ENCODE measurements at regions not wholly inside any gene's neighbourhood (a gene's known extent, or its start where the extent isn't known, plus 50 kb on each side); places are given as distances from the start of the nearest gene placed in this dataset.

DNA sequence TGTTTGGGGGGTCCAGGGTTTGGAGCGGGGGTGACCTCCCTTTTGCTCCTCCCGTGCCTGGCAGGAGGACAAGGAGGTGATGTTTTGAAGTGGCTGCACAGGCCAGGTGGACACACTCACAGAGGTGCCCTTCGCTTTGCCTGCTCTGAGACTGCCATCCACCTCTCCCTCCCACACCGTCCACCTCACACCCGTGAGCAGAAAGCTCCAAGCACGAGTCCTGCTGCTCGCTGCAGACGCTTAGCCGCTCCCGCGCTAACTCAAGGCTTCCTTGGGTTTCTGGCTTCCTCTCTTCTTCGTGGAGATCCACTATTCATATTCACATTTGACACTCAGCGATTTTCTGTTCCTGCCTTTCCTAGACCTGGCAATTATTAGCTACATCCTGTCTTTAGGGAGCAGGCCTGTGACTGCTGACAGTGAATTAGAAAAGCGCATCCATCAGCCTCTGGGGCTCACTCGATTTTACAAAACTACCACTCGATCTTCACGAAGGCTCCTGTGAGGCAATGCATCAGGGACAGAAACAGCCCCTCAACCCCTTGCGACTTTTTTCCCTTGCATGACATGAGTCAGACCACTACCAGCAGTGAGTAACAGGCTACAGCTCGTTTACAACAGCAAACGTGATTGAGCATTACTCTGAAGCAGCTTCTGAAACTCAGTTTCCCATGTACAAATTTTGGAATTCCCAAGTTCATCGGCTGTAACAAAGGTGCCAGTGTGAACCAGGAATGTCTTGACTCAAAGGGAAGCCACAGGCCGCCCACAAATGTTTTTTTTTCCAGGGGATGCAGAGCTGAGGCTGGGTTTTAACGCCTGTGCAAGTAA, 238.7 kb upstream of the SOX11 start:
- DNase-seq: no peak

GRCh38 chr2:5454051-5454390, 238.2 kb upstream of the SOX11 start:
- DNase-seq: no peak

GRCh38 chr2:5459041-5459440, 233.1 kb upstream of the SOX11 start:
- DNase-seq: no peak

DNA sequence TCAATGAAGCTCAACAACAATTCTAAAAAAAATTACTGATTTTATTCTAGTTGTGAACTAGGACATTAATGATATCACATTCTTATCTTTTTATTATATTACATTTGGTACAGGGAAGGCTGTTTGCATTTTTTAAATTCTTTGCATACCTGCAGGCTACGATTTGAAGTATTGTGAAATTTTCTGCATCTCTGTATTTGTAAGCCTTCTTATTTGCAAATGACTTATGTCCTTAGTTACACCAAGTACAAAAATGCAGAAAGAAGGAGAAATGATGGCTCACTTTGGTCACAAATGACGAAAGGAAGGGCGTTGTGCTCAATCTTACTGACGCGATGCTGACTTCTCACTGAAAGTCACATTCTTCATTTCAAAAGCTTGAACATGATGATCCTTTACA, 227.5 kb upstream of the SOX11 start:
- no peak for DNase-seq

GRCh38 chr2:5465859-5466258, 226.3 kb upstream of the SOX11 start:
- no peak for DNase-seq

- DNase-seq: no peak
Measured at GRCh38 chr2:5467178-5467905, 224.8 kb upstream of the SOX11 start.

- no peak for DNase-seq
Measured at GRCh38 chr2:5472673-5473072, 219.5 kb upstream of the SOX11 start.

DNA sequence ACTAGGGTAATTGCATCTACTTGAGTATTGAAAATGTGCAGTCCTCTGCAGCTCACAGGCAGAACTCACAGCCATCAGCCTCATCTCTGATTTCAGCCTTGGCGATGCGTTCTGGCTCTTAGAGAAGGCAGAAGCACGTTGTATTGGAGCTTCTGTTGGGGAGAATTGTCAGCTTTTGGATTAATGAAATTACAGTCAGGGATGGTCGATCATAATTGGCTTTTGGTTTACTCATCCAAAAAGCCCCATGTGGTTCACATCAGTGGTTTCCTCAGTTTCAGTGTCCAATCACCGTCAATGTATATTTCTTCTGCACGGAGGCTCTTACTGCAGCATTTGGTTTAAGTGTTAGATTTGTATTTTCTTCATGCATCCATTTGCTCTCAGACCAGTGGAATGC, 218.5 kb upstream of the SOX11 start:
- peak; percentile 45 for DNase-seq

- no peak for DNase-seq
Measured at GRCh38 chr2:5474716-5475115, 217.5 kb upstream of the SOX11 start.

DNA sequence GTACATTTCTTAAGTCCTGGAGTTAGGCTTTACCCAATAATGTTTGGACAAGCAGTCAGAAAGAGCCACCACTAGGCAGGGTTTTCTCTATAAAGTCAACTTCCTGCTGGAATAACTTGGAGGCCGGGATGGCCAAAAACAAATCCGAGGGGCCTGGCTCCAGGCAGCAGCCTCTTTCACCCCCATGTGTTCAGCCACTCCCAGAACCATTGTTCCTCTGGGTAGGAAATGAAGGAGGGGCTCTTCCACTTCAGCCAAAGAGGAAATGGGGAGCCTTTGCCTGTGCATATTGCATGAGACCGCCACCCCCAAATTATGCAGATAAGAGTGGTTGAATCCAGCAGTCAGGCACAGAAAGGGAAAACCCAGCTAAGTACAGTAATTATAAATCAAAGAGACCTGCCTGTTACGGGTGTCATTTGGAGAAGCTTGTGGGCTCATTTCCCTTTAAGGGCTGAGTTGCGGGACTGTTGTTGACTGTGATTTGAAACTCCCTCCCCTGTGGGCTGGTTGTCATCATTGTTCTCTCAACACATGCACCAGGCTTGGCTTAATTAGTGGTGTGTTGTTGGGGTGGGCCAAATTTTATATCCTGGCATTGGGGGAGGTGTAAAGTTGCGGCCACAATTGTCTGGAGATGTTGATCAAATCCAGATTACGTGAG, 212.8 kb upstream of the SOX11 start:
- DNase-seq: no peak

DNA sequence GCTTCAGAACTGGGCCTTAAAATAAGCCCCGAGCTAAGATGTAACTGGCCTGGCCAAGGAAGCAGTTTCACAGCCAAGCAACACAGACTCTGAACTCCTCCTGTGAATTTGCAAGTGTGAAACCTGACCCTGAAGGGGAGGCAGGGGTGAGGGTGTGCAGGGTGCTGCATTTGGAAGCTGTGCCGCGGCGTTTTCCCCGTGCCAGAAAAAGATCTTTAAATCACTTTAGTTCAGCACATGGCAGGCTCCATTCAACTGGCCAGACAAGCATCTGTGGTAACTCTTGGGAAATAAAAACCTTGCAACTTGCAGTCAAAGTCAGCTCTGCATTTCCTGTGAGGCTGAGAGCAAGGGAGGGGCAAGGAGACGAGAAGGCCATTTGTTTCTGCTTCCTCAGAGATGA, 209.3 kb upstream of the SOX11 start:
- DNase-seq: peak; percentile 83

- no peak for DNase-seq
Measured at GRCh38 chr2:5484868-5485267, 207.3 kb upstream of the SOX11 start.

- no peak for DNase-seq
Measured at GRCh38 chr2:5491523-5491922, 200.7 kb upstream of the SOX11 start.

DNA sequence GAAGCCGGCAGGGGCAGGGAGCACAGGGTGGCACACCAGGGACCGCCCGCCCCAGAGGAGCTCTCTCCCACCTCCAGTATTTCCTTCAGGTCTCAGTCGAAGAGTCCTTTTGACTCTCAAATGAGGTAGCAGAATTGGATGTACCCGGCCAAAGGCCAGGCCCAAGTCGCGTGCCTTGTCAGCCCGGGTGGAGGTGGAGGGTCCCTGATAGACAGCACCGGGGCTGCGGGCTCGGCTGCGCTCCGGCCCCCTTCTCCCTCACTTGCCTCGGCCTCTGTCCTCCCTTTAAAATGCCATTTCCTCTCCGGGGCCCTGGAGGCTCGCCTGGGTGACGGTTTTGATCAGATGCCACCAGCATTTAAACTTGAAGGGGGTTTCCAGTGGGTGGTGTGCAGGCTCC, 198.9 kb upstream of the SOX11 start:
- DNase-seq: no peak

DNA sequence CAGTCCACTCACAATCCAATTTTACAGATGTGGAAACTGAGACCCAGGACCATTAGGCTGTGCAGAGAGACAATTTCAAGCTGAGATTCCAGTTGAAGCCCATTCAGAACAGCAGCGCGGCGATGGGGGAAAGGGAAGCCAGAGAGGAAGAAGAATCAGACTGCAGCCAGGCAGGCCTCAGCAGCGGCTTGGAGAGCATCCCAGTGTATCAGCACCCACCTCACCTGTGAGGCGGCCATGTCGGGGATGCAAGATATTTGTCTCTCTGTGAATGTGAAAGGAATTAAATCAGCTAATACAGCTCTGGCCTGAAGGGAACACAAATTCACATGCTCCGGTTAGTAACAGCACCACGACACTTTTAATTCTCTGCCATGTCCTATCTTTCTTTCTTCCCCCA, 198.0 kb upstream of the SOX11 start:
- DNase-seq: no peak

GRCh38 chr2:5495586-5495985, 196.6 kb upstream of the SOX11 start:
- DNase-seq: no peak

GRCh38 chr2:5497874-5498273, 194.3 kb upstream of the SOX11 start:
- DNase-seq: no peak

DNA sequence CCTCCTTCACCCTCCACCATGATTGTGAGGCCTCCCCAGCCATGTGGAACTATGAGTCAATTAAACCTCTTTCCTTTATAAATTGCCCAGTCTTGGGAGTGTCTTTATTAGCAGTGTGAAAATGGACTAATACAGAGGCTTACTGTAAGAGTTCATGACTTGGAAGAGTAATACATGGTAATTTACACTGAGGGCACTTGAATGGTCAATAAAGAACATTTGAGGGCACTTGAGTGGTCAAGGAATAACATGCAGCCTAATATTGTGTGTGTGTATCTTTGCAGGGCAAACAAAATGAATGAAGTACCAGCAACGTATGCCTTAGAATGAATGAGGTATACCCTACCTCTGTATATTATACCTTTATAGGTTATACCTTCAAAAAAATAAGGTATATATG, 190.4 kb upstream of the SOX11 start:
- no peak for DNase-seq

GRCh38 chr2:5502385-5502784, 189.8 kb upstream of the SOX11 start:
- no peak for DNase-seq

- no peak for DNase-seq
Measured at GRCh38 chr2:5504756-5505155, 187.4 kb upstream of the SOX11 start.

DNA sequence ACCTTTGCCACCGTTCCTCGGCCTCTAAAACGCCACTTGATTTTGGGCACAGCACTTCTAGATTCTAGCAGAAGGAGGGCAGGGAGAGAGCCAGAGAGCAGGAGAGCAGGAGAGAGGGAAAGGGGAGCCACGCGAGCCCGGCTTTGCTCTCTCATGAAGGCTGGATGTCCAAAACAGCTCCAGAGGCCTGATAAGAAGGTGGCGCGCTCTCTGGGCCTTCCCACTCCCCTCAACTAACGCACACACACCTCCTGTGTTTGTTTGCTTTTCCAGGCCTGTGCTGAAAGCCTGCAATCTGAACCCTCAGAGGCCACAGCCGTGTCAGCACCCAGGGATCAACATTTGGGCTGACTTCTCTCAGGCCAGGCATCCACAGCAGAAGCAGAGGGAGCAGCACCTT, 184.8 kb upstream of the SOX11 start:
- DNase-seq: no peak

DNA sequence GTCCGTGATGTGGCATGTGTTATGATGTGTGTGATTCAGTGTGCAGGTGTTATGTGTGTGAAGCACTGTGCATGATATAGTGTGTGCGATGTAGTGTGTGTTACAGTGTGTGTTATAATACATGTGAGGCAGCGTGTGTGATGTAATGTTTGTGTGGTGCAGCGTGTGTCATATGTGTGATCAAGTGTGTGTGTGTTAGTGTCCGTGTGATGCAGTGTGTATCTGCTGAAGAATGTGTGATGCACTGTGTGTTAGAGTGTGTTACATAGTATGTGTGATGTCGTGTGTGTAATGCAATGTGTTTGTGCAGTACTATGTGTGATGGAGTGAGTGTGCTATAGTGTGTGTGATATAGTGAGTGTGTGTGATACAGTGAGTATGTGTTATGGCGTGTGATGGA, 182.8 kb upstream of the SOX11 start:
- no peak for DNase-seq

- DNase-seq: no peak
Measured at GRCh38 chr2:5510082-5510481, 182.1 kb upstream of the SOX11 start.

- DNase-seq: no peak
Measured at GRCh38 chr2:5515693-5516092, 176.5 kb upstream of the SOX11 start.

Data from right hindlimb (tissue), 1 donor.